Type B pancreatic cell (in vitro differentiated cells): ENCODE measurements at regions not wholly inside any gene's neighbourhood (a gene's known extent, or its start where the extent isn't known, plus 50 kb on each side); places are given as distances from the start of the nearest gene placed in this dataset.

Experiments
- DNase-seq: peaks from one replicate; pipeline ENCODE4 v3.0.0; 2021; ENCODE audit warnings: mixed read lengths; ENCODE audit not compliant: unreplicated experiment; ENCODE audit errors: extremely low spot score
- H3K27ac Mint-ChIP-seq: 2 replicates; pipeline ENCODE4 v1.8.0; 2021; ENCODE audit warnings: mild to moderate bottlenecking, mixed read lengths
- H3K27me3 Mint-ChIP-seq: 2 replicates; pipeline ENCODE4 v1.8.0; 2021; ENCODE audit warnings: mixed read lengths
- H3K36me3 Mint-ChIP-seq: 2 replicates; pipeline ENCODE4 v1.8.0; 2021; ENCODE audit warnings: mixed read lengths
- H3K4me1 Mint-ChIP-seq: one replicate; pipeline ENCODE4 v1.8.0; 2021; ENCODE audit warnings: mixed read lengths; ENCODE audit not compliant: unreplicated experiment
- H3K4me3 Mint-ChIP-seq: 2 replicates; pipeline ENCODE4 v1.8.0; 2021; ENCODE audit warnings: mild to moderate bottlenecking, mixed read lengths
- H3K9me3 Mint-ChIP-seq: 2 replicates; pipeline ENCODE4 v1.8.0; 2021; ENCODE audit warnings: mixed read lengths
- TF ChIP-seq, protein P1 (sequence below): fragments of 200-600 bp; sonication (generic); conservative IDR thresholded peaks from 2 replicates; pipeline ENCODE4 v1.5.0; 2021; ENCODE audit warnings: antibody characterized with exemption, mild to moderate bottlenecking

DNA sequence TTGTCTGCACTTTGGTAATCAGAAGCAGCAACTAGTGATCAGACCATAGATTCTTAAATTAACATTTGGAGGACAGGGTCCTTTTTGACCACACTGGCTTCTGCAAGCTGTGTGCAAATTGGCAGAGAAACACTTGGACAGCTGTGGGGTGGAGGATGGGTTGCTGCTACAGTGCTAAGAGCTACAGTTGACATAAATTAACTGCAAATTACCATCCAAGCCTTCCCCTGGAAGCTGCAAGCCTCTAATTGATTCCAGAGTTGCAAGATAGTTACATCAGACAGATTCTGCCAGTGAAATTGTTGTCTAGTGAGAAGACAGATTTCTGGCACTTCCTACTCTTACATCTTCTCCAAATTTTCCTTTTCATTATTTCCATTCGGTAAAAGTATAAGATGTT lies 517.7 kb downstream of the DIRAS2 start:
- TF ChIP-seq, protein P1, sequence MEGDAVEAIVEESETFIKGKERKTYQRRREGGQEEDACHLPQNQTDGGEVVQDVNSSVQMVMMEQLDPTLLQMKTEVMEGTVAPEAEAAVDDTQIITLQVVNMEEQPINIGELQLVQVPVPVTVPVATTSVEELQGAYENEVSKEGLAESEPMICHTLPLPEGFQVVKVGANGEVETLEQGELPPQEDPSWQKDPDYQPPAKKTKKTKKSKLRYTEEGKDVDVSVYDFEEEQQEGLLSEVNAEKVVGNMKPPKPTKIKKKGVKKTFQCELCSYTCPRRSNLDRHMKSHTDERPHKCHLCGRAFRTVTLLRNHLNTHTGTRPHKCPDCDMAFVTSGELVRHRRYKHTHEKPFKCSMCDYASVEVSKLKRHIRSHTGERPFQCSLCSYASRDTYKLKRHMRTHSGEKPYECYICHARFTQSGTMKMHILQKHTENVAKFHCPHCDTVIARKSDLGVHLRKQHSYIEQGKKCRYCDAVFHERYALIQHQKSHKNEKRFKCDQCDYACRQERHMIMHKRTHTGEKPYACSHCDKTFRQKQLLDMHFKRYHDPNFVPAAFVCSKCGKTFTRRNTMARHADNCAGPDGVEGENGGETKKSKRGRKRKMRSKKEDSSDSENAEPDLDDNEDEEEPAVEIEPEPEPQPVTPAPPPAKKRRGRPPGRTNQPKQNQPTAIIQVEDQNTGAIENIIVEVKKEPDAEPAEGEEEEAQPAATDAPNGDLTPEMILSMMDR, result no peak
- Mint-ChIP-seq H3K9me3 (no peaks in the 10 kb centered on the region), H3K36me3 (no peaks in the 10 kb centered on the region), H3K4me1 (peaks cover 16% of the 10 kb centered on the region), H3K27ac (no peak overlapping the region), H3K4me3 (no peak overlapping the region), H3K27me3 (peaks cover 13% of the 10 kb centered on the region)
- no peak for DNase-seq

DNA sequence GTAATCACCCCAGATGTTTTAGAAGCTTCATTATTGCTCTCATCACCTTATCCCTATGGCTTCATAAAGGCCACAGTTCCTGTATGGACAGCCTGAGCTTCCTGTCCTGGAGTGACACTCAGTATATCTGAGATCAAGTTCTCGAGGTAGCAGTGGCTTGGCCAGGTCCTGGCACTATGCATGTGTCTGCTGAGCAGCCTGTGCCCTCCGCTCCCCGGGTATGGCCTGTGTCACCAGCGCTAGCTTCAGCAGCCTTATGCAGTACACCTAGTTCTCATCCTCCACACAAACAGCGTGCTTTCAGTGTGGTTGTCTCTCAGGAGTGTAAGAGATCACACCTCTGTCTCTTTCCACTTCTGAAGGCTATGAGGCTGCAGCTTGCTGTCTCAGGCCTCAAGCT lies 514.7 kb downstream of the DIRAS2 start:
- Mint-ChIP-seq H3K4me3 (no peak overlapping the region), H3K36me3 (no peaks in the 10 kb centered on the region), H3K27ac (no peak overlapping the region), H3K9me3 (no peaks in the 10 kb centered on the region), H3K27me3 (peaks cover 13% of the 10 kb centered on the region), H3K4me1 (peaks cover 16% of the 10 kb centered on the region)
- DNase-seq, result no peak
- TF ChIP-seq, protein P1, result no peak

DNA sequence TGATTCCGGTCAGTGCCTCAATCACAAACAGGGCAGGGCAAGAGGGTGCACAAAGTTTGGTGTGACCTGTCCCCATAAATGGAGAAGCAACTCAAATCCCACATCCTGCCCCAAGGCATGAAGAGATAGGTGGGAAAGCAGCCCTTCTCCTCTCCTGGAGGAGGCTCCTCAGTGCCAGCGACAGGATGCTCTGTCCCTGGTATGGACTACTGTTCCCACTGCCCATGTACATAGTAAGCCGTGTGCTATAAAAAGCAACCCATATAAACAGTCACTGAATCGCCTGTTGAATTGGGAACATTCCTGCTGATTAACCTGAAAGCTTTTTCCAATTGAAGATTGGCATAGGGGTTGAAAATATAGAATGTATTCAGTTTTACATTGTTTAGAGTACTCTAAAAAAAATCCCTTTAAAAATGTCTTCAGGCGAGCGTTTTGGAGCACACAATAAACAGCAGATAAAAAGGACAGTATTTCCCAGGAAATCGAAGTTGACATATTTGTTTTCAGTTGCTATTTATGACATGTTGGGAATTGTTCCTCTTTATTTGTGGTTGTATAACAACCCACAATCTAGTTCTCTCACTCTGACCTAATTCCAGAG lies 513.9 kb downstream of the DIRAS2 start:
- Mint-ChIP-seq H3K27me3 (peaks cover 13% of the 10 kb centered on the region), H3K9me3 (no peaks in the 10 kb centered on the region), H3K4me1 (peaks cover 16% of the 10 kb centered on the region), H3K4me3 (no peak overlapping the region), H3K27ac (no peak overlapping the region), H3K36me3 (no peaks in the 10 kb centered on the region)
- DNase-seq, result no peak
- TF ChIP-seq, protein P1, result no peak

DNA sequence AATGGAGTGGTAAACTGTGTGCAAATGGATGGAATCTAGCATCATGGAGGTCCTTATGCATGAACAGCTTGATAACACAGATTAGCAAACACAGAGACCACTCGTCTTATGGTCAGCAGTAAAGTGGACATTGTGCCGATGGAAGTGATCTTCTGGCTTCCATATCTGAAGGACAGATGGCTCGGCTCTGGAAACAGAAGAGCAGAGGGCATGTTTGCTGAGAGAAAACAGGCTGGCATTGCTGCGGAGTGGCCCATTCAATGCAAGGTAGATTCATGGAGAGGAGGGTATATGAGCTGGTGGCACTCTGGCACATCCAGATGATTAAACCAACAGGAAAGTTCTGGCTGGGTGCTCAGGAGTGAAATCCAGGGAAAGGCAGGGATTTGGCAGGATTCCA lies 513.2 kb downstream of the DIRAS2 start:
- TF ChIP-seq, protein P1, result no peak
- Mint-ChIP-seq H3K4me1 (peaks cover 13% of the 10 kb centered on the region), H3K9me3 (no peaks in the 10 kb centered on the region), H3K27me3 (peaks cover 13% of the 10 kb centered on the region), H3K27ac (no peak overlapping the region), H3K36me3 (no peaks in the 10 kb centered on the region), H3K4me3 (no peak overlapping the region)
- DNase-seq, result no peak

DNA sequence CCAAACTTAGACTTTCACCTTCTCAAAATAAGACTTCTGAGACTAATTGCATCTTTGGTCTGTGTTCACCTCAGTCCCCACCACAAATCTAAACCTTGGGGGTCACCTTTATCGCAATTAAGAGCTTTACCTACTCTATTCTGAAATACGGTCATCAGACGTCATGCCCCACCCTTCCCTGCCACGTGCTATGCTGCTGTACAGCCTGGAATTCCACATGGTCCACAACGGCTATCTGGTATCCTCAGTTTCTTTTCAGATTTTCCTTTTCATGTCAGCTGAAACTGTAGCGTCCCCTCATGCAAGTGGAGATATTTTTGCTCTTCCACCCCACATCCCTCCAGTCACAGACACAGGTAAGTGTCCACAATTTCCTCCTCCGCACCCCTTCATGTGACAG lies 511.1 kb downstream of the DIRAS2 start:
- no peak overlapping the region for H3K27ac Mint-ChIP-seq

More for the DNA sequence above, 511.1 kb downstream of the DIRAS2 start:
- TF ChIP-seq, protein P1, result no peak
- DNase-seq, result no peak
- Mint-ChIP-seq H3K4me3 (no peak overlapping the region), H3K36me3 (no peaks in the 10 kb centered on the region), H3K9me3 (no peaks in the 10 kb centered on the region), H3K27me3 (peaks cover 7% of the 10 kb centered on the region), H3K4me1 (peaks cover 3% of the 10 kb centered on the region)
